D341Med (cell line): ENCODE measurements at regions not wholly inside any gene's neighbourhood (a gene's known extent, or its start where the extent isn't known, plus 50 kb on each side); places are given as distances from the start of the nearest gene placed in this dataset.

Source experiments
- DNase-seq: peaks from one replicate; pipeline ENCODE4 v3.0.0; 2012; ENCODE audit warnings: low spot score

GRCh38 chr10:62632071-62632809, 172.3 kb upstream of the ADO start:
- DNase-seq: no peak

- DNase-seq: no peak
Observed at GRCh38 chr10:62633976-62634375, 170.5 kb upstream of the ADO start.

- DNase-seq: no peak
Observed at GRCh38 chr10:62634576-62634975, 169.9 kb upstream of the ADO start.

GRCh38 chr10:62635127-62635526, 169.4 kb upstream of the ADO start:
- no peak for DNase-seq

GRCh38 chr10:62636825-62637248, 167.7 kb upstream of the ADO start:
- DNase-seq: no peak

- no peak for DNase-seq
Observed at GRCh38 chr10:62637249-62638061, 167.1 kb upstream of the ADO start.

GRCh38 chr10:62638062-62638477, 166.4 kb upstream of the ADO start:
- DNase-seq: no peak

GRCh38 chr10:62639144-62639543, 165.4 kb upstream of the ADO start:
- no peak for DNase-seq

GRCh38 chr10:62640411-62640810, 164.1 kb upstream of the ADO start:
- no peak for DNase-seq

GRCh38 chr10:62643606-62644587, 160.6 kb upstream of the ADO start:
- DNase-seq: no peak

GRCh38 chr10:62647375-62648092, 157.0 kb upstream of the ADO start:
- DNase-seq: no peak

- DNase-seq: no peak
Observed at GRCh38 chr10:62648921-62649320, 155.6 kb upstream of the ADO start.

GRCh38 chr10:62650411-62650810, 154.1 kb upstream of the ADO start:
- no peak for DNase-seq

GRCh38 chr10:62651341-62651740, 153.2 kb upstream of the ADO start:
- DNase-seq: no peak

- DNase-seq: no peak
Observed at GRCh38 chr10:62652114-62652513, 152.4 kb upstream of the ADO start.

GRCh38 chr10:62652564-62652963, 152.0 kb upstream of the ADO start:
- no peak for DNase-seq

- DNase-seq: no peak
Observed at GRCh38 chr10:62653254-62653653, 151.3 kb upstream of the ADO start.

- no peak for DNase-seq
Observed at GRCh38 chr10:62654966-62655336, 149.6 kb upstream of the ADO start.

- no peak for DNase-seq
Observed at GRCh38 chr10:62655337-62655994, 149.1 kb upstream of the ADO start.

GRCh38 chr10:62657244-62657835, 147.2 kb upstream of the ADO start:
- DNase-seq: no peak

GRCh38 chr10:62658516-62658915, 146.0 kb upstream of the ADO start:
- no peak for DNase-seq
